ENCODE measurements at regions not wholly inside any gene's neighbourhood (a gene's known extent, or its start where the extent isn't known, plus 50 kb on each side); places are given as distances from the start of the nearest gene placed in this dataset.
"Not testable (repeated sequence)": the region's sequence is repeated elsewhere in the genome, so short reads cannot be mapped to it uniquely, and the experiment has no call there.

DNA sequence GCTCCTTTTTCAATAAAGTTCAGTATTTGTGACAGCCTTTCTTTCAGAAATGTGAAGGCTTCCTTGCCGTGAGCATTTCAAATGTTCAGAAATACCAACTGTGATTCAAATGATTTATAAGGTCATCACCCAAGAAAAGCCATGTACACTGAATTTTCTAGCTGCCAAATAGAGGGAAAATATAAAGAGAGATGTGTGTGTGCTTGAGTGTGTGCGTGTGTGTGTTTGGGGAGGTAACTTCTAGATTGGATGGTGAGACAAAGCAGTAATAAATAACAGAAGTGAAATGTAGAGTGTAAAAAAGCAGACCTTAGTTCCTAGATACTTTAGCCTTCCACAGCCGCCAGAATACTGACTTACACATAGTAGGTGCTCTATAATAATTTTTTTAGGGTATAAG is 577.4 kb downstream of the TBL1XR1 start:
- Histone ChIP-seq H3K4me3 (ENCODE audit: low read length in 2 of 2) (no peak overlapping the region), H3K4me1 (ENCODE audit: control insufficient read depth in 2 of 2, insufficient read depth in 2 of 2, low read length in 2 of 2) (no peaks in the 10 kb centered on the region), H3K9me3 (ENCODE audit: control insufficient read depth in 2 of 2, low read length in 2 of 2) (no peaks in the 10 kb centered on the region), H3K36me3 (ENCODE audit: control insufficient read depth in 2 of 2, insufficient read depth in 2 of 2, low read length in 2 of 2) (no peaks in the 10 kb centered on the region), H3K27me3 (ENCODE audit: control insufficient read depth in 2 of 2, insufficient read depth in 2 of 2, low read length in 2 of 2) (no peaks in the 10 kb centered on the region), H3K27ac (ENCODE audit: low read depth in 2 of 2, low read length in 2 of 2) (no peak overlapping the region), H3K9ac (ENCODE audit: low read depth in 1 of 2, low read length in 2 of 2) (no peak overlapping the region)

DNA sequence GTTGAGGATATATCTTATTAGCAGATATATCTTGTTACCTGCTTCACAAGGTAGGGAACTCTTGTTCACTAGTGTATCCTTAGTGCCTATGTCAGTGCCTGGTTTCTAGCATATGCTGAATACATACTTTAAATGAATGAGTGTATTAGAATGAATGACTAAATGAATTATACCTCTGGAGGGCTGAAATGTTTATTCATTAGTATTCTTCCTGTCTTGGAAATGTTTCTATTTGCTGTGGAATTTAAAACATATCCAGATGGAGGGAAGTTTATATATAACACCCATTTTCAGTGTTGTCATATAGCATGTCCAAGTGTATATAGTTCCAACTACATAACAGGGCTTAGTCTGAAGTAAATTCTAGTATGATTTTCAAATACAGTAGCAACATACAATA is 581.5 kb downstream of the TBL1XR1 start:
- H3K27me3 ChIP-seq (ENCODE audit: control insufficient read depth in 2 of 2, insufficient read depth in 2 of 2, low read length in 2 of 2): no peaks in the 10 kb centered on the region
- no peak overlapping the region for H3K27ac ChIP-seq (ENCODE audit: low read depth in 2 of 2, low read length in 2 of 2)
- no peaks in the 10 kb centered on the region for H3K36me3 ChIP-seq (ENCODE audit: control insufficient read depth in 2 of 2, insufficient read depth in 2 of 2, low read length in 2 of 2)

DNA sequence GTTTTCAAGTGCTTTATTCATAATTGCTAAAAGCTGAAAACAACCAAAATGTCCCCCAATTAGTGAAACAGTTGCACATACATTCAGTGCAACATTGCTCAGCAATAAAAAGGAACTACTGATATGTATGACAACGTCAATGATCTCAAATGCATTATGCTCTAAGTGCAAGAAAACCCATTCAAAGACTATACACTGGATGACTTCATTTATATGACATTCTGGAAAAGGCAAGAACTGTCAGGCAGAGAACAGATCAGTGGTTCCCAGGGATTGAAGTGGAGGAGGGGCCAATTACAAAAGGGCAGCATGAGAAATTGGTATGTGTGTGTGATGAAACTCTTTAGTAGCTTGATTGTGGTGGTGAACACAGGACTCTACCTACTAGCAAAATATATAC is 585.6 kb downstream of the TBL1XR1 start:
- no peak overlapping the region for H3K4me3 ChIP-seq (ENCODE audit: low read length in 2 of 2)
- H3K9ac ChIP-seq (ENCODE audit: low read depth in 1 of 2, low read length in 2 of 2): no peak overlapping the region
- H3K9me3 ChIP-seq (ENCODE audit: control insufficient read depth in 2 of 2, low read length in 2 of 2): no peaks in the 10 kb centered on the region
- no peaks in the 10 kb centered on the region for H3K4me1 ChIP-seq (ENCODE audit: control insufficient read depth in 2 of 2, insufficient read depth in 2 of 2, low read length in 2 of 2)
- no peak overlapping the region for H3K27ac ChIP-seq (ENCODE audit: low read depth in 2 of 2, low read length in 2 of 2)
- H3K27me3 ChIP-seq (ENCODE audit: control insufficient read depth in 2 of 2, insufficient read depth in 2 of 2, low read length in 2 of 2): no peaks in the 10 kb centered on the region
- no peaks in the 10 kb centered on the region for H3K36me3 ChIP-seq (ENCODE audit: control insufficient read depth in 2 of 2, insufficient read depth in 2 of 2, low read length in 2 of 2)

More for the DNA sequence above, 581.5 kb downstream of the TBL1XR1 start:
- Histone ChIP-seq H3K9ac (ENCODE audit: low read depth in 1 of 2, low read length in 2 of 2) (no peak overlapping the region), H3K9me3 (ENCODE audit: control insufficient read depth in 2 of 2, low read length in 2 of 2) (no peaks in the 10 kb centered on the region), H3K4me1 (ENCODE audit: control insufficient read depth in 2 of 2, insufficient read depth in 2 of 2, low read length in 2 of 2) (no peaks in the 10 kb centered on the region), H3K4me3 (ENCODE audit: low read length in 2 of 2) (no peak overlapping the region)

DNA sequence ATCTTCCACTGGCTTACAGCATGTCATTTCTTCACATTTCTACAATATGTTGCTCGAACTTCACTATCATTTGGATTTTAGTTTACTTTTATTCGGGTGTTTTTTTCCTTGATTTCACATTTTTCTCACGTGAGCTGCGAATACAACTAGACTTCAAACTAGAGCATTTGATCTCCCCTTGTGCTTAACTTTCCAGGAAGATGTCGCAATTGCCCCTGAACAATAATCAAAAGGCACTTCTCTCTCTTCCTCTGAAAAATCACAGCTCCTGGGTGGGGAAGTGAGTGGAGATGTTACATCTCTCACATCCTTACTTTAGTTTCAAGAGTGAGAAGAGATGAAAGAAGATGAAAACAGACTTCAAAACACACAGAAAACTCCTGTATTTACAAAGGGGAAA is 587.9 kb downstream of the TBL1XR1 start:
- no peak overlapping the region for H3K27ac ChIP-seq (ENCODE audit: low read depth in 2 of 2, low read length in 2 of 2)
- H3K36me3 ChIP-seq (ENCODE audit: control insufficient read depth in 2 of 2, insufficient read depth in 2 of 2, low read length in 2 of 2): no peaks in the 10 kb centered on the region
- H3K9ac ChIP-seq (ENCODE audit: low read depth in 1 of 2, low read length in 2 of 2): no peak overlapping the region
- no peaks in the 10 kb centered on the region for H3K4me1 ChIP-seq (ENCODE audit: control insufficient read depth in 2 of 2, insufficient read depth in 2 of 2, low read length in 2 of 2)
- H3K4me3 ChIP-seq (ENCODE audit: low read length in 2 of 2): no peak overlapping the region
- H3K9me3 ChIP-seq (ENCODE audit: control insufficient read depth in 2 of 2, low read length in 2 of 2): no peaks in the 10 kb centered on the region
- H3K27me3 ChIP-seq (ENCODE audit: control insufficient read depth in 2 of 2, insufficient read depth in 2 of 2, low read length in 2 of 2): no peaks in the 10 kb centered on the region

GRCh38 chr3:176605553-176605952 is 591.7 kb downstream of the TBL1XR1 start:
- not testable (repeated sequence) for H3K36me3 ChIP-seq (ENCODE audit: control insufficient read depth in 2 of 2, insufficient read depth in 2 of 2, low read length in 2 of 2); H3K9me3 ChIP-seq (ENCODE audit: control insufficient read depth in 2 of 2, low read length in 2 of 2); H3K4me3 ChIP-seq (ENCODE audit: low read length in 2 of 2); H3K27ac ChIP-seq (ENCODE audit: low read depth in 2 of 2, low read length in 2 of 2); H3K4me1 ChIP-seq (ENCODE audit: control insufficient read depth in 2 of 2, insufficient read depth in 2 of 2, low read length in 2 of 2); H3K9ac ChIP-seq (ENCODE audit: low read depth in 1 of 2, low read length in 2 of 2); H3K27me3 ChIP-seq (ENCODE audit: control insufficient read depth in 2 of 2, insufficient read depth in 2 of 2, low read length in 2 of 2)

GRCh38 chr3:176595307-176595706 is 602.0 kb downstream of the TBL1XR1 start:
- Histone ChIP-seq H3K4me3 (ENCODE audit: low read length in 2 of 2) (no peak overlapping the region), H3K36me3 (ENCODE audit: control insufficient read depth in 2 of 2, insufficient read depth in 2 of 2, low read length in 2 of 2) (no peaks in the 10 kb centered on the region), H3K27ac (ENCODE audit: low read depth in 2 of 2, low read length in 2 of 2) (no peak overlapping the region), H3K9ac (ENCODE audit: low read depth in 1 of 2, low read length in 2 of 2) (no peak overlapping the region), H3K9me3 (ENCODE audit: control insufficient read depth in 2 of 2, low read length in 2 of 2) (no peaks in the 10 kb centered on the region), H3K4me1 (ENCODE audit: control insufficient read depth in 2 of 2, insufficient read depth in 2 of 2, low read length in 2 of 2) (no peaks in the 10 kb centered on the region), H3K27me3 (ENCODE audit: control insufficient read depth in 2 of 2, insufficient read depth in 2 of 2, low read length in 2 of 2) (no peaks in the 10 kb centered on the region)

GRCh38 chr3:176590722-176591121 is 606.6 kb downstream of the TBL1XR1 start:
- H3K36me3 ChIP-seq (ENCODE audit: control insufficient read depth in 2 of 2, insufficient read depth in 2 of 2, low read length in 2 of 2): no peaks in the 10 kb centered on the region
- H3K27ac ChIP-seq (ENCODE audit: low read depth in 2 of 2, low read length in 2 of 2): no peak overlapping the region
- no peak overlapping the region for H3K4me3 ChIP-seq (ENCODE audit: low read length in 2 of 2)
- no peaks in the 10 kb centered on the region for H3K27me3 ChIP-seq (ENCODE audit: control insufficient read depth in 2 of 2, insufficient read depth in 2 of 2, low read length in 2 of 2)
- no peaks in the 10 kb centered on the region for H3K9me3 ChIP-seq (ENCODE audit: control insufficient read depth in 2 of 2, low read length in 2 of 2)
- no peaks in the 10 kb centered on the region for H3K4me1 ChIP-seq (ENCODE audit: control insufficient read depth in 2 of 2, insufficient read depth in 2 of 2, low read length in 2 of 2)
- H3K9ac ChIP-seq (ENCODE audit: low read depth in 1 of 2, low read length in 2 of 2): no peak overlapping the region

GRCh38 chr3:176587089-176587488 is 610.2 kb downstream of the TBL1XR1 start:
- Histone ChIP-seq H3K36me3 (ENCODE audit: control insufficient read depth in 2 of 2, insufficient read depth in 2 of 2, low read length in 2 of 2) (no peaks in the 10 kb centered on the region), H3K4me1 (ENCODE audit: control insufficient read depth in 2 of 2, insufficient read depth in 2 of 2, low read length in 2 of 2) (no peaks in the 10 kb centered on the region), H3K9ac (ENCODE audit: low read depth in 1 of 2, low read length in 2 of 2) (no peak overlapping the region), H3K4me3 (ENCODE audit: low read length in 2 of 2) (no peak overlapping the region), H3K27me3 (ENCODE audit: control insufficient read depth in 2 of 2, insufficient read depth in 2 of 2, low read length in 2 of 2) (no peaks in the 10 kb centered on the region), H3K9me3 (ENCODE audit: control insufficient read depth in 2 of 2, low read length in 2 of 2) (no peaks in the 10 kb centered on the region), H3K27ac (ENCODE audit: low read depth in 2 of 2, low read length in 2 of 2) (no peak overlapping the region)

DNA sequence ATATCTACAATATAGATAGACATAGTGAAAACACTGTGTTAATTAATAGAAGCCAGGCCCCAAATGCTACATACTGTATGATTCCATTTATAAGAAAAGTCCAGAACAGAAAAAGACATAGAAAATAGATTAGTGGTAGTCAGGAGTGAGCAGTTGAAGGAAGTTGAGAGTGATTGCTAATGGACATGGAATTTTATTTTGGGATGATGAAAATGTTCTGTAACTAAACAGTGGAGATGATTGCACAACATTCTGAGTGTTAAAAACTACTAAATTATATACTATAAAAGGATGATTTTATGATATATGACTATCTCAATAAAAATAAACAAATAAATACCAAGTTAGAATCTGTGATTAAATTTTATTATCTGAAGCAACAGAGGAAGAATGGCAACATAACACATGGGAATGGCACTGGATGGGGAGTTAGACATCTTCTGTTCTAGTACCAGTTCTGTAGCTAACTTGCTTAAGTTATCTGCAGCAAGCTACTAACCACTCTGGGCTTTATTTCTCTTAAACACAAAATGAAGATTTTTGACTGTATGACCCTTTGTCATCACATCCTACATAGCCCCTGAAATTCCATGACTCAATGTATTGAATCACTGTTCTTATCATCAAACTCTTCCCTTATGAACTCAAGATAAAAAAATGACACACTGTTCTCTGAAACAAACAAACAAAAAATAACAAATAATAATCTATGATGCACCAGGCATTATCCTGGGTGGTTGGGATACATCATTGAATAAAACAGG is 612.7 kb downstream of the TBL1XR1 start:
- Histone ChIP-seq H3K9ac (ENCODE audit: low read depth in 1 of 2, low read length in 2 of 2) (no peak overlapping the region), H3K27ac (ENCODE audit: low read depth in 2 of 2, low read length in 2 of 2) (no peak overlapping the region), H3K9me3 (ENCODE audit: control insufficient read depth in 2 of 2, low read length in 2 of 2) (no peaks in the 10 kb centered on the region), H3K27me3 (ENCODE audit: control insufficient read depth in 2 of 2, insufficient read depth in 2 of 2, low read length in 2 of 2) (no peaks in the 10 kb centered on the region), H3K36me3 (ENCODE audit: control insufficient read depth in 2 of 2, insufficient read depth in 2 of 2, low read length in 2 of 2) (no peaks in the 10 kb centered on the region), H3K4me1 (ENCODE audit: control insufficient read depth in 2 of 2, insufficient read depth in 2 of 2, low read length in 2 of 2) (no peaks in the 10 kb centered on the region), H3K4me3 (ENCODE audit: low read length in 2 of 2) (no peak overlapping the region)

- Histone ChIP-seq H3K9me3 (ENCODE audit: control insufficient read depth in 2 of 2, low read length in 2 of 2) (no peaks in the 10 kb centered on the region), H3K9ac (ENCODE audit: low read depth in 1 of 2, low read length in 2 of 2) (no peak overlapping the region), H3K27me3 (ENCODE audit: control insufficient read depth in 2 of 2, insufficient read depth in 2 of 2, low read length in 2 of 2) (no peaks in the 10 kb centered on the region), H3K36me3 (ENCODE audit: control insufficient read depth in 2 of 2, insufficient read depth in 2 of 2, low read length in 2 of 2) (no peaks in the 10 kb centered on the region), H3K4me1 (ENCODE audit: control insufficient read depth in 2 of 2, insufficient read depth in 2 of 2, low read length in 2 of 2) (no peaks in the 10 kb centered on the region), H3K27ac (ENCODE audit: low read depth in 2 of 2, low read length in 2 of 2) (no peak overlapping the region), H3K4me3 (ENCODE audit: low read length in 2 of 2) (no peak overlapping the region)
These were observed 613.3 kb downstream of the TBL1XR1 start for GRCh38 chr3:176583956-176584355.

Measured in mucosa of rectum (tissue), 2 donors.